ENCODE measurements at regions not wholly inside any gene's neighbourhood (a gene's known extent, or its start where the extent isn't known, plus 50 kb on each side); places are given as distances from the start of the nearest gene placed in this dataset.
"Not testable (repeated sequence)": the region's sequence is repeated elsewhere in the genome, so short reads cannot be mapped to it uniquely, and the experiment has no call there.

GRCh38 chr14:53375599-53375998, 222.5 kb upstream of the DDHD1 start:
- Mint-ChIP-seq H3K4me3 (ENCODE audit: unreplicated experiment) (no peak overlapping the region), H3K9me3 (ENCODE audit: unreplicated experiment) (no peaks in the 10 kb centered on the region), H3K4me1 (ENCODE audit: unreplicated experiment) (no peaks in the 10 kb centered on the region), H3K36me3 (ENCODE audit: low read depth, unreplicated experiment) (no peaks in the 10 kb centered on the region), H3K27me3 (ENCODE audit: unreplicated experiment) (peaks cover 1% of the 10 kb centered on the region), H3K27ac (ENCODE audit: unreplicated experiment) (no peak overlapping the region)
- TF ChIP-seq, protein P1, sequence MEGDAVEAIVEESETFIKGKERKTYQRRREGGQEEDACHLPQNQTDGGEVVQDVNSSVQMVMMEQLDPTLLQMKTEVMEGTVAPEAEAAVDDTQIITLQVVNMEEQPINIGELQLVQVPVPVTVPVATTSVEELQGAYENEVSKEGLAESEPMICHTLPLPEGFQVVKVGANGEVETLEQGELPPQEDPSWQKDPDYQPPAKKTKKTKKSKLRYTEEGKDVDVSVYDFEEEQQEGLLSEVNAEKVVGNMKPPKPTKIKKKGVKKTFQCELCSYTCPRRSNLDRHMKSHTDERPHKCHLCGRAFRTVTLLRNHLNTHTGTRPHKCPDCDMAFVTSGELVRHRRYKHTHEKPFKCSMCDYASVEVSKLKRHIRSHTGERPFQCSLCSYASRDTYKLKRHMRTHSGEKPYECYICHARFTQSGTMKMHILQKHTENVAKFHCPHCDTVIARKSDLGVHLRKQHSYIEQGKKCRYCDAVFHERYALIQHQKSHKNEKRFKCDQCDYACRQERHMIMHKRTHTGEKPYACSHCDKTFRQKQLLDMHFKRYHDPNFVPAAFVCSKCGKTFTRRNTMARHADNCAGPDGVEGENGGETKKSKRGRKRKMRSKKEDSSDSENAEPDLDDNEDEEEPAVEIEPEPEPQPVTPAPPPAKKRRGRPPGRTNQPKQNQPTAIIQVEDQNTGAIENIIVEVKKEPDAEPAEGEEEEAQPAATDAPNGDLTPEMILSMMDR (IDR thresholded peaks at IDR 0.05; ENCODE audit: unreplicated experiment) = no peak
- no peak for DNase-seq (ENCODE audit: low spot score)

GRCh38 chr14:53368711-53369201, 215.6 kb upstream of the DDHD1 start:
- Mint-ChIP-seq H3K4me1 (ENCODE audit: unreplicated experiment) (peaks cover 2% of the 10 kb centered on the region), H3K27ac (ENCODE audit: unreplicated experiment) (no peak overlapping the region), H3K36me3 (ENCODE audit: low read depth, unreplicated experiment) (no peaks in the 10 kb centered on the region), H3K27me3 (ENCODE audit: unreplicated experiment) (peaks cover 1% of the 10 kb centered on the region), H3K4me3 (ENCODE audit: unreplicated experiment) (no peak overlapping the region), H3K9me3 (ENCODE audit: unreplicated experiment) (no peaks in the 10 kb centered on the region)
- TF ChIP-seq, protein P1 (IDR thresholded peaks at IDR 0.05; ENCODE audit: unreplicated experiment) = no peak
- DNase-seq (ENCODE audit: low spot score) = no peak

DNA sequence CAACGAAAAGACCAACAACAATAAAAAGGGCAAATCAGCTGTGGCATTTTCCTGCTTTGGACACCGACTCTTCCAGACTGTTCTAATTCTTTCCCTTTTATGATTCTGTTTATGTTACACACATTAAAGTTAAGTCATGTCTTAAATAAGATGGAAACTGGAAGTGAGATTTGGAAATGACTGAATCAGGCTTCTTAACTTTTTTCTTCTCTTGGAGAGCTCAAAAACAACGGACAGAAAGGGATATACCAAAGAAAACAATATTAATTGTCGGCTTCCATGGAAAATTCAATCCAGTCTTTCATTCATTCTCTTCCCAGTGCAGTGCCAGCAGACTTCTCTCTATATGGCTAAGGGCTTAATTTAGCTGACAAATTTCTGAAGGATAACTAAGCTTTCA, 214.9 kb upstream of the DDHD1 start:
- Mint-ChIP-seq H3K36me3 (ENCODE audit: low read depth, unreplicated experiment) (no peaks in the 10 kb centered on the region), H3K27ac (ENCODE audit: unreplicated experiment) (no peak overlapping the region), H3K4me1 (ENCODE audit: unreplicated experiment) (peaks cover 2% of the 10 kb centered on the region), H3K27me3 (ENCODE audit: unreplicated experiment) (peaks cover 1% of the 10 kb centered on the region), H3K4me3 (ENCODE audit: unreplicated experiment) (no peak overlapping the region), H3K9me3 (ENCODE audit: unreplicated experiment) (no peaks in the 10 kb centered on the region)
- DNase-seq (ENCODE audit: low spot score) = no peak
- TF ChIP-seq, protein P1 (IDR thresholded peaks at IDR 0.05; ENCODE audit: unreplicated experiment) = no peak

DNA sequence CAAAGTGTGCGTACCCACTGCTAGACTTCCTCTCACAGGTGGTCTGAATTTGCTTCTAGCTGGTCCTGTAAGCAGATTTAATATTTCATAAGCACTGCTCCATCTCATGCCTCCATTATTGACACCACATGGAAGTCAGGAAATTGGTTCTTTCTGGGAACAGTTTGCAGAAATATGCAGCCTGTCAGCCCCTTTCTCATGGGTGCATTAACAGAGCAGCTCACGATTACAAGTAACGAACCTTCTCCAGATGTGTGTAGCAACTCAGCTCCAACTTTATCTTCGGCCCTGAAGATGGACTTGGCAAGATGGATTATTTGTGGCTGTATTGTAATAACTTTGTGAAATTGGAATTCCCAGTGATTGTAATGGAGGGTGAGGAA, 214.5 kb upstream of the DDHD1 start:
- Mint-ChIP-seq H3K4me3 (ENCODE audit: unreplicated experiment) (no peak overlapping the region), H3K9me3 (ENCODE audit: unreplicated experiment) (no peaks in the 10 kb centered on the region), H3K4me1 (ENCODE audit: unreplicated experiment) (peaks cover 2% of the 10 kb centered on the region), H3K27ac (ENCODE audit: unreplicated experiment) (no peak overlapping the region), H3K27me3 (ENCODE audit: unreplicated experiment) (peaks cover 1% of the 10 kb centered on the region), H3K36me3 (ENCODE audit: low read depth, unreplicated experiment) (no peaks in the 10 kb centered on the region)
- TF ChIP-seq, protein P1 (IDR thresholded peaks at IDR 0.05; ENCODE audit: unreplicated experiment) = no peak
- DNase-seq (ENCODE audit: low spot score) = no peak

DNA sequence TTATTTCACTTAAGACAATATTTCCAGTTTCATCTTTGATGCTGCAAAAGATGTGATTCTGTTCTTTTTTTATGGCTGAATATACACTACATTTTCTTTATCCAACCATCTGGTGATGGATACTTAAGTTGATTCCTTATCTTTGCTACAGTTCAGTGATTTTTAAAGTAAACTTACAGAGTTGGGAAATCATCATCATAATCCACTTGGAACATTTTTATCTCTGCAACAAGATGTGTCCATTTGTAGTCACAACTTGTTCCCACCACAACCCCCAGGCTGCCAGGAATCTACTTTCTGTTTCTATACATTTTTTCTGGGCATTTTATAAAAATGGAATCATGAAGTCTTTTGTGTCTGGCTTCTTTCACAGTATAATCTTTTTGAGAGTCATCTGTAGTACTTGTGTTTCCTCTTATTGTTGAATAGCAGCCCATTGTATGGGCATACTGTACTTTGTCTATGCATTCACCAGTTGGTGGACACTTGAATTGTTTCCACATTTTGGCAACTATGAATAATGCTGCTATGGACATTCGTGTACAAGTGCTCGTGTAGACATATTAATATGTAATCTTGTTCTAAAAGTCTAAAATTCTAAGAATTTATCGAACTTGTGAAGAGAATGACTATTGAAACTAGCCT, 212.5 kb upstream of the DDHD1 start:
- Mint-ChIP-seq H3K27me3 (ENCODE audit: unreplicated experiment) (no peaks in the 10 kb centered on the region), H3K27ac (ENCODE audit: unreplicated experiment) (no peak overlapping the region), H3K4me3 (ENCODE audit: unreplicated experiment) (no peak overlapping the region), H3K4me1 (ENCODE audit: unreplicated experiment) (peaks cover 2% of the 10 kb centered on the region), H3K36me3 (ENCODE audit: low read depth, unreplicated experiment) (no peaks in the 10 kb centered on the region), H3K9me3 (ENCODE audit: unreplicated experiment) (no peaks in the 10 kb centered on the region)
- no peak for DNase-seq (ENCODE audit: low spot score)
- TF ChIP-seq, protein P1 (IDR thresholded peaks at IDR 0.05; ENCODE audit: unreplicated experiment) = no peak

GRCh38 chr14:53362916-53363315, 209.8 kb upstream of the DDHD1 start:
- not testable (repeated sequence) for H3K4me3 Mint-ChIP-seq (ENCODE audit: unreplicated experiment); H3K27ac Mint-ChIP-seq (ENCODE audit: unreplicated experiment); H3K4me1 Mint-ChIP-seq (ENCODE audit: unreplicated experiment); DNase-seq (ENCODE audit: low spot score); H3K27me3 Mint-ChIP-seq (ENCODE audit: unreplicated experiment); H3K9me3 Mint-ChIP-seq (ENCODE audit: unreplicated experiment); H3K36me3 Mint-ChIP-seq (ENCODE audit: low read depth, unreplicated experiment)

All from endothelial cell (in vitro differentiated cells).